Fibroblast of lung (primary cell): ENCODE measurements at regions not wholly inside any gene's neighbourhood (a gene's known extent, or its start where the extent isn't known, plus 50 kb on each side); places are given as distances from the start of the nearest gene placed in this dataset.
"Not testable (repeated sequence)": the region's sequence is repeated elsewhere in the genome, so short reads cannot be mapped to it uniquely, and the experiment has no call there.

ENCODE experiments used
- CTCF ChIP-seq, 2 donors: IDR thresholded peaks in 1 of 2; conservative IDR thresholded peaks in 1 of 2; 1 replicate in 1 of 2; 2 replicates in 1 of 2; pipeline ENCODE4 v1.5.1; 2011 to 2012; ENCODE audit warnings: low read length in 2 of 2, control low read depth in 1 of 2, inconsistent platforms in 1 of 2, low read depth in 1 of 2, mild to moderate bottlenecking in 1 of 2
- EZH2 ChIP-seq: IDR thresholded peaks from 2 replicates; pipeline ENCODE4 v1.5.1; 2012; ENCODE audit warnings: low read length, control low read depth, mild to moderate bottlenecking; ENCODE audit errors: missing control alignments

- not testable (repeated sequence) for TF ChIP-seq CTCF (conservative IDR thresholded peaks at IDR 0.05 in 1 of 2, IDR thresholded peaks at IDR 0.05 in 1 of 2; ENCODE audit: low read depth in 1 of 2, low read length in 2 of 2); EZH2
Measured at GRCh38 chr10:5580038-5580428, 55.3 kb downstream of the CALML3 start.
